CD14-positive monocyte (primary cell): ENCODE measurements at regions not wholly inside any gene's neighbourhood (a gene's known extent, or its start where the extent isn't known, plus 50 kb on each side); places are given as distances from the start of the nearest gene placed in this dataset.

Experiments
- DNase-seq, 3 donors: peaks; one replicate each; pipeline ENCODE4 v3.0.0-alpha.2; 2011 to 2022
- H2AFZ ChIP-seq: 2 replicates; pipeline ENCODE4 v1.6.0; 2012; ENCODE audit warnings: mild to moderate bottlenecking, low read depth, low read length, inconsistent platforms; ENCODE audit not compliant: insufficient read depth, poor library complexity, severe bottlenecking
- H3K27ac ChIP-seq, 2 donors: 1 replicate in 1 of 2; 2 replicates in 1 of 2; pipeline ENCODE4 v1.5.1; 2012 to 2013; ENCODE audit warnings: low read length in 2 of 2, control low read depth in 1 of 2, inconsistent platforms in 1 of 2, low read depth in 1 of 2, mild to moderate bottlenecking in 1 of 2
- H3K27me3 ChIP-seq, 2 donors: one replicate each; pipeline versions ENCODE4 v1.6.0 to v1.6.1; 2011 to 2013; ENCODE audit warnings: low read length in 2 of 2; ENCODE audit not compliant: control insufficient read depth in 2 of 2, insufficient read depth in 2 of 2
- H3K36me3 ChIP-seq, 2 donors: replicated peaks in 1 of 2; 1 replicate in 1 of 2; 2 replicates in 1 of 2; pipeline versions ENCODE4 v1.5.1 to v1.6.1; 2012 to 2013; ENCODE audit warnings: low read length in 2 of 2, control low read depth in 1 of 2, inconsistent platforms in 1 of 2, mild to moderate bottlenecking in 1 of 2; ENCODE audit not compliant: insufficient read depth in 2 of 2, control insufficient read depth in 1 of 2
- H3K4me1 ChIP-seq, 2 donors: 1 replicate in 1 of 2; 2 replicates in 1 of 2; pipeline versions ENCODE4 v1.5.1 to v1.6.1; 2012 to 2013; ENCODE audit warnings: low read length in 2 of 2, control low read depth in 1 of 2, inconsistent platforms in 1 of 2, mild to moderate bottlenecking in 1 of 2, moderate library complexity in 1 of 2; ENCODE audit not compliant: insufficient read depth in 2 of 2, control insufficient read depth in 1 of 2
- H3K4me2 ChIP-seq: replicated peaks from 2 replicates; pipeline ENCODE3; 2012; ENCODE audit warnings: low read length, moderate library complexity, mild to moderate bottlenecking; ENCODE audit not compliant: poor library complexity, severe bottlenecking; ENCODE audit errors: extremely low read depth
- H3K4me3 ChIP-seq, 3 experiments: fragments of 200-600 bp in 1 of 3; sonication (generic) in 1 of 3; replicated peaks in 1 of 3; 1 replicate in 2 of 3; 2 replicates in 1 of 3; pipeline ENCODE4 v1.5.1; 2011 to 2013; ENCODE audit warnings: low read length in 3 of 3, mild to moderate bottlenecking in 3 of 3, control low read depth in 2 of 3, low read depth in 2 of 3, inconsistent platforms in 1 of 3, moderate library complexity in 1 of 3
- H3K79me2 ChIP-seq: 2 replicates; pipeline ENCODE4 v1.6.0; 2012; ENCODE audit warnings: mild to moderate bottlenecking, control low read depth, inconsistent platforms, low read length, moderate library complexity; ENCODE audit not compliant: insufficient read depth
- H3K9ac ChIP-seq: 2 replicates; pipeline ENCODE4 v1.6.0; 2017; ENCODE audit warnings: low read length, mild to moderate bottlenecking; ENCODE audit not compliant: insufficient read depth, poor library complexity, severe bottlenecking
- H3K9me3 ChIP-seq, 2 donors: replicated peaks in 1 of 2; 1 replicate in 1 of 2; 2 replicates in 1 of 2; pipeline versions ENCODE4 v1.5.1 to v1.6.1; 2012 to 2013; ENCODE audit warnings: low read length in 2 of 2, control low read depth in 1 of 2; ENCODE audit not compliant: control insufficient read depth in 1 of 2, insufficient read depth in 1 of 2
- H4K20me1 ChIP-seq: 2 replicates; pipeline ENCODE4 v1.6.0; 2012; ENCODE audit warnings: mild to moderate bottlenecking, low read length, control low read depth, moderate library complexity; ENCODE audit not compliant: insufficient read depth
- H3K27ac Mint-ChIP-seq, 7 donors: one replicate each; pipeline ENCODE4 v1.8.0; 2020; ENCODE audit warnings: mild to moderate bottlenecking in 7 of 7, mixed read lengths in 7 of 7, moderate library complexity in 6 of 7, inconsistent platforms in 2 of 7
- H3K27me3 Mint-ChIP-seq, 3 donors: one replicate each; pipeline ENCODE4 v1.8.0; 2021 to 2022; ENCODE audit warnings: low read depth in 3 of 3, mild to moderate bottlenecking in 3 of 3, mixed read lengths in 3 of 3, moderate library complexity in 3 of 3, inconsistent platforms in 1 of 3
- H3K36me3 Mint-ChIP-seq, 2 donors: one replicate each; pipeline ENCODE4 v1.8.0; 2020; ENCODE audit warnings: mixed read lengths in 2 of 2, inconsistent platforms in 1 of 2, mild to moderate bottlenecking in 1 of 2
- H3K4me1 Mint-ChIP-seq: one replicate; pipeline ENCODE4 v1.8.0; 2020; ENCODE audit warnings: mild to moderate bottlenecking, mixed read lengths
- H3K4me3 Mint-ChIP-seq, 2 donors: one replicate each; pipeline ENCODE4 v1.8.0; 2020; ENCODE audit warnings: mild to moderate bottlenecking in 2 of 2, mixed read lengths in 2 of 2, moderate library complexity in 1 of 2
- H3K9me3 Mint-ChIP-seq, 7 donors: one replicate each; pipeline ENCODE4 v1.8.0; 2020 to 2022; ENCODE audit warnings: mixed read lengths in 7 of 7, mild to moderate bottlenecking in 6 of 7, moderate library complexity in 6 of 7, inconsistent platforms in 2 of 7
- CTCF ChIP-seq: fragments of 200-600 bp; IDR thresholded peaks from one replicate; pipeline ENCODE4 v1.8.0; 2022; ENCODE audit warnings: antibody characterized with exemption, mild to moderate bottlenecking
- WGBS: methylation state at CpG from one replicate; pipeline ENCODE4 v1.1.5; 2013; ENCODE audit warnings: missing lambda C conversion rate; ENCODE audit not compliant: insufficient coverage; 5-methylcytosine and 5-hydroxymethylcytosine counted together
- intact Hi-C, 2 donors: fragments of 100-400 bp; cut with micrococcal nuclease; formaldehyde crosslinking; loops; one replicate each; pipeline versions ENCODE4 v1.15.0 to v1.15.1; 2023

GRCh38 chr14:36001936-36002335, 174.6 kb downstream of the PTCSC3 start:
- no peak overlapping the region for H3K4me3 Mint-ChIP-seq
- H3K9me3 Mint-ChIP-seq = no peaks in the 10 kb centered on the region
- Histone ChIP-seq H3K27me3 (peaks cover 0 to 2% of the 10 kb centered on the region in 2 donors), H3K4me1 (no peaks in the 10 kb centered on the region), H3K4me3 (no peak overlapping the region), H3K4me2 (no peak overlapping the region), H3K9ac (no peak overlapping the region), H3K9me3 (no peaks in the 10 kb centered on the region), H4K20me1 (no peaks in the 10 kb centered on the region), H2AFZ (no peak overlapping the region), H3K36me3 (no peaks in the 10 kb centered on the region), H3K79me2 (no peaks in the 10 kb centered on the region), H3K27ac (no peak overlapping the region)
- intact Hi-C loops = no loop called here
- TF ChIP-seq CTCF = no peak
- no peaks in the 10 kb centered on the region for H3K4me1 Mint-ChIP-seq
- WGBS = 89% methylated on average over 3 of the region's 4 CpGs
- H3K36me3 Mint-ChIP-seq = no peaks in the 10 kb centered on the region
- H3K27ac Mint-ChIP-seq = no peak overlapping the region
- H3K27me3 Mint-ChIP-seq = peaks cover 0 to 3% (median 2%) of the 10 kb centered on the region in 3 donors
- no peak for DNase-seq

- Mint-ChIP-seq H3K27me3 (no peaks in the 10 kb centered on the region), H3K36me3 (no peaks in the 10 kb centered on the region), H3K4me3 (no peak overlapping the region), H3K4me1 (no peaks in the 10 kb centered on the region), H3K9me3 (no peaks in the 10 kb centered on the region), H3K27ac (no peak overlapping the region)
- Histone ChIP-seq H3K4me2 (no peak overlapping the region), H2AFZ (no peak overlapping the region), H3K79me2 (no peaks in the 10 kb centered on the region), H4K20me1 (no peaks in the 10 kb centered on the region), H3K36me3 (no peaks in the 10 kb centered on the region), H3K27ac (no peak overlapping the region), H3K4me1 (no peaks in the 10 kb centered on the region), H3K27me3 (peaks cover 0 to 2% of the 10 kb centered on the region in 2 donors), H3K4me3 (no peak overlapping the region), H3K9me3 (no peaks in the 10 kb centered on the region), H3K9ac (no peak overlapping the region)
- intact Hi-C loops = no loop called here
- TF ChIP-seq CTCF = no peak
- 86% methylated on average over 1 of the region's 5 CpGs for WGBS
- DNase-seq = no peak
Observed at GRCh38 chr14:35999294-35999693, 173.2 kb downstream of the BRMS1L start.
